ENCODE measurements at regions not wholly inside any gene's neighbourhood (a gene's known extent, or its start where the extent isn't known, plus 50 kb on each side); places are given as distances from the start of the nearest gene placed in this dataset.

DNA sequence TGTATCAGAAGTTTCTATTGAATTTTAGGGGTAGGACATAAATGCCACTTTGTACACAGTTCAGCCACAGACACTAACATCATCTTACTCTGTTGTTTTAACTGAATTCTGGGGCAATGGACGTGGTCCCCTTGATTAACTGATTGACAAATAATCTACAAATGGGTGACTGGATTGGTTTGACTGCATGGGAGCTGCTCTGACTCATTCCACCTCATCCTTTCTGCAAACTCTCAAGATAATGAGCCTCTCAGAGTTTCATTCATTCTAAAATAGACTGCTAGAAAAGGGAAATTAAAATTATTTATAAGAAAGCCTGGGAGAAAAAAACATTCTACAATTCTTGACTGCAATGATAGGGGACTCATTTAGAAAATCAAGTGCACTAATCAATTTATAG lies 570.4 kb upstream of the SEL1L start:
- Histone ChIP-seq H3K36me3 (ENCODE audit: control insufficient read depth in 2 of 2, extremely low read depth in 1 of 2, insufficient read depth in 2 of 2, low read length in 2 of 2) (no peaks in the 10 kb centered on the region), H3K4me1 (ENCODE audit: control insufficient read depth, extremely low read depth, insufficient read depth, low read length) (no peaks in the 10 kb centered on the region), H3K79me2 (ENCODE audit: control insufficient read depth, insufficient read depth, low read length) (no peaks in the 10 kb centered on the region), H2AFZ (ENCODE audit: low read depth, low read length) (no peak overlapping the region), H3K9ac (replicated peaks; ENCODE audit: extremely low read depth, insufficient read depth, low read length) (no peak overlapping the region), H3K4me3 (replicated peaks in 1 of 3; ENCODE audit: insufficient read depth in 1 of 3, low read depth in 1 of 3, low read length in 3 of 3) (no peak overlapping the region), H3K9me3 (replicated peaks; ENCODE audit: control insufficient read depth, insufficient read depth, low read length) (no peaks in the 10 kb centered on the region), H4K20me1 (replicated peaks; ENCODE audit: control insufficient read depth, extremely low read depth, insufficient read depth, low read length) (no peaks in the 10 kb centered on the region), H3K9me1 (replicated peaks; ENCODE audit: control insufficient read depth, extremely low read depth, insufficient read depth, low read length) (no peaks in the 10 kb centered on the region), H3K27me3 (ENCODE audit: control insufficient read depth in 2 of 2, insufficient read depth in 2 of 2, low read length in 2 of 2) (no peaks in the 10 kb centered on the region), H3K27ac (ENCODE audit: insufficient read depth, low read depth, low read length) (no peak overlapping the region), H3K4me2 (ENCODE audit: insufficient read depth, low read length) (no peak overlapping the region)
- DNase-seq (ENCODE audit: low read depth, low spot score) (no peak), FAIRE-seq (no peak)
- no TSS peak for BruUV-seq (replicated peaks)
- no peak for TF ChIP-seq POLR2A (IDR thresholded peaks at IDR 0.05; ENCODE audit: low read depth, low read length)
- CTCF ChIA-PET: no interaction called here
- POLR2A ChIA-PET: no interaction called here
- intact Hi-C loops (cut with micrococcal nuclease) (no loop called here), dilution Hi-C loops (cut with MboI; ENCODE audit: extremely low pct_ligation_motif_present, low sequenced_read_pairs) (no loop called here)

DNA sequence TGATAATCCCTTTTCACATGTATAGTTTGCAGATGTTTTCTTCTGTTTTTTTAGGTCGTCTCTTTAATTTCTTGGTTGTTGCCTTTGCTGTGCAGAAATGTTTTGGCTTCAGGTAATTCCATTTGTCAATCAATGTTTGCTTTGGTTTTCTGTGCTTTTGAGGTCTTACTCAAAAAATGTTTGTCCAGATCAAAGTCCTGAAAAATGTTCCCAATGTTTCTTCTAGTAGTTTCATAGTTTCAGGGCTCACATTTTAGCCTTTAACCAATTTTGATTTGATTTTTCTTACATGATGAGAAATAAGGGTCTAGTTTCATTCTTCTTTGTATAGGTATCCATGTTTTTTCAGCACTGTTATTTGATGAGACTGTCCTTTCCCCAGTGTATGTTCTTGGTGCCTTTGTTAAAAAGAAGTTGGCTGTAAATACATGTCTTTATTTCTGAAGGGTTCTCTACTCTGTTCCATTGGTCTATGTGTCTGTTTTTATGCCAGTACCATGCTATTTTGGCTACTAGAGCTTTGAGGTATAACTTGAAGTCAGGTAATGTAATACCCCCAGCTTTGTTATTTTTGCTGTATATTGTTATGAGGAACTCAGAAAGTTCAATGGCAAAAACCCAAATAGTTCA lies 578.7 kb upstream of the SEL1L start:
- no peaks in the 10 kb centered on the region for H3K27me3 ChIP-seq (ENCODE audit: control insufficient read depth in 2 of 2, insufficient read depth in 2 of 2, low read length in 2 of 2)
- H3K4me2 ChIP-seq (ENCODE audit: insufficient read depth, low read length): no peak overlapping the region
- DNase-seq (ENCODE audit: low read depth, low spot score) (no peak), FAIRE-seq (no peak)
- peaks cover 1% of the 10 kb centered on the region for H3K9me3 ChIP-seq (replicated peaks; ENCODE audit: control insufficient read depth, insufficient read depth, low read length)
- H3K27ac ChIP-seq (ENCODE audit: insufficient read depth, low read depth, low read length): no peak overlapping the region
- no peak overlapping the region for H3K4me3 ChIP-seq (replicated peaks in 1 of 3; ENCODE audit: insufficient read depth in 1 of 3, low read depth in 1 of 3, low read length in 3 of 3)
- H4K20me1 ChIP-seq (replicated peaks; ENCODE audit: control insufficient read depth, extremely low read depth, insufficient read depth, low read length): no peaks in the 10 kb centered on the region
- dilution Hi-C loops (cut with MboI; ENCODE audit: extremely low pct_ligation_motif_present, low sequenced_read_pairs): no loop called here
- no peak overlapping the region for H3K9ac ChIP-seq (replicated peaks; ENCODE audit: extremely low read depth, insufficient read depth, low read length)
- H3K4me1 ChIP-seq (ENCODE audit: control insufficient read depth, extremely low read depth, insufficient read depth, low read length): no peaks in the 10 kb centered on the region
- no peaks in the 10 kb centered on the region for H3K36me3 ChIP-seq (ENCODE audit: control insufficient read depth in 2 of 2, extremely low read depth in 1 of 2, insufficient read depth in 2 of 2, low read length in 2 of 2)
- POLR2A ChIA-PET: no interaction called here
- TF ChIP-seq POLR2A (IDR thresholded peaks at IDR 0.05; ENCODE audit: low read depth, low read length) (no peak), POLR2AphosphoS5 (IDR thresholded peaks at IDR 0.05; ENCODE audit: insufficient read depth, low read depth, low read length) (no peak), GATA2 (IDR thresholded peaks at IDR 0.05; ENCODE audit: insufficient read depth, insufficient read length, low read depth, low read length) (no peak), MYC (IDR thresholded peaks at IDR 0.05; ENCODE audit: low read depth, low read length) (no peak), FOS (IDR thresholded peaks at IDR 0.05; ENCODE audit: borderline replicate concordance, insufficient read depth, low read length) (no peak), JUN (IDR thresholded peaks at IDR 0.05; ENCODE audit: borderline replicate concordance, insufficient read depth, insufficient read length, low read depth) (no peak), EZH2 (IDR thresholded peaks at IDR 0.05; ENCODE audit: borderline replicate concordance, low read depth, low read length, severe bottlenecking) (no peak)
- TF ChIP-seq, protein P1, sequence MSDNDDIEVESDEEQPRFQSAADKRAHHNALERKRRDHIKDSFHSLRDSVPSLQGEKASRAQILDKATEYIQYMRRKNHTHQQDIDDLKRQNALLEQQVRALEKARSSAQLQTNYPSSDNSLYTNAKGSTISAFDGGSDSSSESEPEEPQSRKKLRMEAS (IDR thresholded peaks at IDR 0.05; ENCODE audit: insufficient read depth, insufficient read length): no peak
- TF ChIP-seq, protein P2, sequence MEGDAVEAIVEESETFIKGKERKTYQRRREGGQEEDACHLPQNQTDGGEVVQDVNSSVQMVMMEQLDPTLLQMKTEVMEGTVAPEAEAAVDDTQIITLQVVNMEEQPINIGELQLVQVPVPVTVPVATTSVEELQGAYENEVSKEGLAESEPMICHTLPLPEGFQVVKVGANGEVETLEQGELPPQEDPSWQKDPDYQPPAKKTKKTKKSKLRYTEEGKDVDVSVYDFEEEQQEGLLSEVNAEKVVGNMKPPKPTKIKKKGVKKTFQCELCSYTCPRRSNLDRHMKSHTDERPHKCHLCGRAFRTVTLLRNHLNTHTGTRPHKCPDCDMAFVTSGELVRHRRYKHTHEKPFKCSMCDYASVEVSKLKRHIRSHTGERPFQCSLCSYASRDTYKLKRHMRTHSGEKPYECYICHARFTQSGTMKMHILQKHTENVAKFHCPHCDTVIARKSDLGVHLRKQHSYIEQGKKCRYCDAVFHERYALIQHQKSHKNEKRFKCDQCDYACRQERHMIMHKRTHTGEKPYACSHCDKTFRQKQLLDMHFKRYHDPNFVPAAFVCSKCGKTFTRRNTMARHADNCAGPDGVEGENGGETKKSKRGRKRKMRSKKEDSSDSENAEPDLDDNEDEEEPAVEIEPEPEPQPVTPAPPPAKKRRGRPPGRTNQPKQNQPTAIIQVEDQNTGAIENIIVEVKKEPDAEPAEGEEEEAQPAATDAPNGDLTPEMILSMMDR (IDR thresholded peaks at IDR 0.05; ENCODE audit: extremely low read depth in 1 of 2, insufficient read depth in 1 of 2, low read depth in 1 of 2, low read length in 2 of 2): no peak
- BruUV-seq (replicated peaks): no TSS peak
- no peak overlapping the region for H2AFZ ChIP-seq (ENCODE audit: low read depth, low read length)
- CTCF ChIA-PET: no interaction called here
- no peaks in the 10 kb centered on the region for H3K79me2 ChIP-seq (ENCODE audit: control insufficient read depth, insufficient read depth, low read length)
- intact Hi-C loops (cut with micrococcal nuclease): no loop called here
- H3K9me1 ChIP-seq (replicated peaks; ENCODE audit: control insufficient read depth, extremely low read depth, insufficient read depth, low read length): no peaks in the 10 kb centered on the region
